ENCODE measurements at regions not wholly inside any gene's neighbourhood (a gene's known extent, or its start where the extent isn't known, plus 50 kb on each side); places are given as distances from the start of the nearest gene placed in this dataset.

- Histone ChIP-seq H3K36me3 (replicated peaks; ENCODE audit: insufficient read depth, low read length) (no peaks in the 10 kb centered on the region), H3K9ac (ENCODE audit: low read length) (no peak overlapping the region), H3K27ac (ENCODE audit: low read length) (no peak overlapping the region), H3K9me2 (replicated peaks; ENCODE audit: insufficient read depth, low read length) (no peaks in the 10 kb centered on the region), H4K20me1 (ENCODE audit: insufficient read depth, low read length) (no peaks in the 10 kb centered on the region), H3K4me2 (ENCODE audit: low read depth, low read length) (no peak overlapping the region), H3F3A (ENCODE audit: insufficient read depth, low read length) (no peaks in the 10 kb centered on the region), H3K4me1 (ENCODE audit: low read length) (no peaks in the 10 kb centered on the region), H3K79me2 (ENCODE audit: low read length) (no peaks in the 10 kb centered on the region), H3K9me3 (replicated peaks; ENCODE audit: insufficient read depth, low read length) (no peaks in the 10 kb centered on the region), H3K27me3 (replicated peaks; ENCODE audit: insufficient read depth, low read length) (no peaks in the 10 kb centered on the region), H2AFZ (ENCODE audit: low read length) (no peak overlapping the region), H3K4me3 (ENCODE audit: low read length) (no peak overlapping the region)
- DNase-seq, result no peak
- no peak for TF ChIP-seq EZH2phosphoT487 (IDR thresholded peaks at IDR 0.05; ENCODE audit: low read length)
- no peak for TF ChIP-seq EZH2 (optimal IDR thresholded peaks at IDR 0.05; ENCODE audit: low read depth, low read length)
- TF ChIP-seq, protein P1, sequence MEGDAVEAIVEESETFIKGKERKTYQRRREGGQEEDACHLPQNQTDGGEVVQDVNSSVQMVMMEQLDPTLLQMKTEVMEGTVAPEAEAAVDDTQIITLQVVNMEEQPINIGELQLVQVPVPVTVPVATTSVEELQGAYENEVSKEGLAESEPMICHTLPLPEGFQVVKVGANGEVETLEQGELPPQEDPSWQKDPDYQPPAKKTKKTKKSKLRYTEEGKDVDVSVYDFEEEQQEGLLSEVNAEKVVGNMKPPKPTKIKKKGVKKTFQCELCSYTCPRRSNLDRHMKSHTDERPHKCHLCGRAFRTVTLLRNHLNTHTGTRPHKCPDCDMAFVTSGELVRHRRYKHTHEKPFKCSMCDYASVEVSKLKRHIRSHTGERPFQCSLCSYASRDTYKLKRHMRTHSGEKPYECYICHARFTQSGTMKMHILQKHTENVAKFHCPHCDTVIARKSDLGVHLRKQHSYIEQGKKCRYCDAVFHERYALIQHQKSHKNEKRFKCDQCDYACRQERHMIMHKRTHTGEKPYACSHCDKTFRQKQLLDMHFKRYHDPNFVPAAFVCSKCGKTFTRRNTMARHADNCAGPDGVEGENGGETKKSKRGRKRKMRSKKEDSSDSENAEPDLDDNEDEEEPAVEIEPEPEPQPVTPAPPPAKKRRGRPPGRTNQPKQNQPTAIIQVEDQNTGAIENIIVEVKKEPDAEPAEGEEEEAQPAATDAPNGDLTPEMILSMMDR (IDR thresholded peaks at IDR 0.05; ENCODE audit: low read length), result no peak
Observed at GRCh38 chr4:160347197-160347596, 1244.3 kb downstream of the RAPGEF2 start.

GRCh38 chr4:160350944-160351343 is 1248.1 kb downstream of the RAPGEF2 start:
- no peaks in the 10 kb centered on the region for H3F3A ChIP-seq (ENCODE audit: insufficient read depth, low read length)
- no peaks in the 10 kb centered on the region for H3K4me1 ChIP-seq (ENCODE audit: low read length)
- DNase-seq, result no peak
- no peaks in the 10 kb centered on the region for H3K9me2 ChIP-seq (replicated peaks; ENCODE audit: insufficient read depth, low read length)
- H3K4me3 ChIP-seq (ENCODE audit: low read length), result no peak overlapping the region
- no peak overlapping the region for H2AFZ ChIP-seq (ENCODE audit: low read length)
- H3K9ac ChIP-seq (ENCODE audit: low read length), result no peak overlapping the region
- no peaks in the 10 kb centered on the region for H3K36me3 ChIP-seq (replicated peaks; ENCODE audit: insufficient read depth, low read length)
- no peaks in the 10 kb centered on the region for H3K27me3 ChIP-seq (replicated peaks; ENCODE audit: insufficient read depth, low read length)
- TF ChIP-seq, protein P1 (IDR thresholded peaks at IDR 0.05; ENCODE audit: low read length), result no peak
- TF ChIP-seq EZH2phosphoT487 (IDR thresholded peaks at IDR 0.05; ENCODE audit: low read length) (no peak), EZH2 (optimal IDR thresholded peaks at IDR 0.05; ENCODE audit: low read depth, low read length) (no peak)
- no peak overlapping the region for H3K4me2 ChIP-seq (ENCODE audit: low read depth, low read length)
- no peaks in the 10 kb centered on the region for H4K20me1 ChIP-seq (ENCODE audit: insufficient read depth, low read length)
- H3K9me3 ChIP-seq (replicated peaks; ENCODE audit: insufficient read depth, low read length), result no peaks in the 10 kb centered on the region
- no peaks in the 10 kb centered on the region for H3K79me2 ChIP-seq (ENCODE audit: low read length)
- no peak overlapping the region for H3K27ac ChIP-seq (ENCODE audit: low read length)

GRCh38 chr4:160352637-160353036 is 1249.8 kb downstream of the RAPGEF2 start:
- no peaks in the 10 kb centered on the region for H3K4me1 ChIP-seq (ENCODE audit: low read length)
- H4K20me1 ChIP-seq (ENCODE audit: insufficient read depth, low read length), result no peaks in the 10 kb centered on the region
- no peak overlapping the region for H3K27ac ChIP-seq (ENCODE audit: low read length)
- no peak for DNase-seq
- H3K4me3 ChIP-seq (ENCODE audit: low read length), result no peak overlapping the region
- no peak overlapping the region for H3K4me2 ChIP-seq (ENCODE audit: low read depth, low read length)
- H3K9ac ChIP-seq (ENCODE audit: low read length), result no peak overlapping the region
- H3K79me2 ChIP-seq (ENCODE audit: low read length), result no peaks in the 10 kb centered on the region
- no peaks in the 10 kb centered on the region for H3K27me3 ChIP-seq (replicated peaks; ENCODE audit: insufficient read depth, low read length)
- no peak overlapping the region for H2AFZ ChIP-seq (ENCODE audit: low read length)
- H3K9me2 ChIP-seq (replicated peaks; ENCODE audit: insufficient read depth, low read length), result no peaks in the 10 kb centered on the region
- no peaks in the 10 kb centered on the region for H3K36me3 ChIP-seq (replicated peaks; ENCODE audit: insufficient read depth, low read length)
- H3K9me3 ChIP-seq (replicated peaks; ENCODE audit: insufficient read depth, low read length), result no peaks in the 10 kb centered on the region
- H3F3A ChIP-seq (ENCODE audit: insufficient read depth, low read length), result no peaks in the 10 kb centered on the region
- no peak for TF ChIP-seq EZH2phosphoT487 (IDR thresholded peaks at IDR 0.05; ENCODE audit: low read length)
- TF ChIP-seq, protein P1 (IDR thresholded peaks at IDR 0.05; ENCODE audit: low read length), result no peak
- no peak for TF ChIP-seq EZH2 (optimal IDR thresholded peaks at IDR 0.05; ENCODE audit: low read depth, low read length)

Data from MM.1S (cell line).